GM19023 (cell line): ENCODE measurements at regions not wholly inside any gene's neighbourhood (a gene's known extent, or its start where the extent isn't known, plus 50 kb on each side); places are given as distances from the start of the nearest gene placed in this dataset.
"Not testable (repeated sequence)": the region's sequence is repeated elsewhere in the genome, so short reads cannot be mapped to it uniquely, and the experiment has no call there.

Experiments
- ATAC-seq: cut with Tn5 transposase; IDR thresholded peaks from one replicate; pipeline ENCODE4 v1.9.1; 2021; ENCODE audit warnings: mild to moderate bottlenecking, moderate library complexity; ENCODE audit not compliant: unreplicated experiment

- ATAC-seq: no peak
Measured at GRCh38 chr3:144566320-144566719, 594.7 kb downstream of the DIPK2A start.

- no peak for ATAC-seq
Measured at GRCh38 chr3:144569651-144570050, 598.0 kb downstream of the DIPK2A start.

GRCh38 chr3:144583871-144584270 lies 612.2 kb downstream of the DIPK2A start:
- no peak for ATAC-seq

GRCh38 chr3:144585408-144585807 lies 613.8 kb downstream of the DIPK2A start:
- no peak for ATAC-seq

GRCh38 chr3:144585953-144586352 lies 614.3 kb downstream of the DIPK2A start:
- ATAC-seq: no peak

- ATAC-seq: no peak
Measured at GRCh38 chr3:144586382-144586781, 614.8 kb downstream of the DIPK2A start.

- ATAC-seq: no peak
Measured at GRCh38 chr3:144590854-144591253, 619.2 kb downstream of the DIPK2A start.

GRCh38 chr3:144593881-144594280 lies 622.3 kb downstream of the DIPK2A start:
- no peak for ATAC-seq

GRCh38 chr3:144620236-144620635 lies 648.6 kb downstream of the DIPK2A start:
- ATAC-seq: not testable (repeated sequence)

- ATAC-seq: no peak
Measured at GRCh38 chr3:144622845-144623244, 651.2 kb downstream of the DIPK2A start.

GRCh38 chr3:144624656-144625055 lies 653.0 kb downstream of the DIPK2A start:
- no peak for ATAC-seq

- no peak for ATAC-seq
Measured at GRCh38 chr3:144626835-144627234, 655.2 kb downstream of the DIPK2A start.

- no peak for ATAC-seq
Measured at GRCh38 chr3:144629381-144629780, 657.8 kb downstream of the DIPK2A start.

- ATAC-seq: no peak
Measured at GRCh38 chr3:144636833-144637232, 665.2 kb downstream of the DIPK2A start.

- no peak for ATAC-seq
Measured at GRCh38 chr3:144638009-144638408, 666.4 kb downstream of the DIPK2A start.

GRCh38 chr3:144643771-144644198 lies 672.2 kb downstream of the DIPK2A start:
- no peak for ATAC-seq

- no peak for ATAC-seq
Measured at GRCh38 chr3:144645300-144645699, 673.7 kb downstream of the DIPK2A start.

- ATAC-seq: no peak
Measured at GRCh38 chr3:144650380-144650779, 678.8 kb downstream of the DIPK2A start.

GRCh38 chr3:144652573-144652972 lies 681.0 kb downstream of the DIPK2A start:
- no peak for ATAC-seq

- no peak for ATAC-seq
Measured at GRCh38 chr3:144655423-144655822, 683.8 kb downstream of the DIPK2A start.

- no peak for ATAC-seq
Measured at GRCh38 chr3:144660186-144660585, 688.6 kb downstream of the DIPK2A start.

- ATAC-seq: no peak
Measured at GRCh38 chr3:144662729-144663128, 691.1 kb downstream of the DIPK2A start.
